Fibroblast of skin of back (primary cell): ENCODE measurements at regions not wholly inside any gene's neighbourhood (a gene's known extent, or its start where the extent isn't known, plus 50 kb on each side); places are given as distances from the start of the nearest gene placed in this dataset.
"Not testable (repeated sequence)": the region's sequence is repeated elsewhere in the genome, so short reads cannot be mapped to it uniquely, and the experiment has no call there.

Experiments used
- DNase-seq: peaks from one replicate; pipeline ENCODE4 v3.0.0-alpha.2; 2013

GRCh38 chr2:47728551-47728950 is 54.4 kb upstream of the MSH6 start:
- no peak for DNase-seq

- no peak for DNase-seq
Observed at GRCh38 chr2:47727956-47728355, 55.0 kb upstream of the MSH6 start.

GRCh38 chr2:47726978-47727377 is 56.0 kb upstream of the MSH6 start:
- not testable (repeated sequence) for DNase-seq

GRCh38 chr2:47725808-47726207 is 57.1 kb upstream of the MSH6 start:
- no peak for DNase-seq

GRCh38 chr2:47724221-47724981 is 58.5 kb upstream of the MSH6 start:
- no peak for DNase-seq

GRCh38 chr2:47721296-47721695 is 61.6 kb upstream of the MSH6 start:
- no peak for DNase-seq

- DNase-seq, result no peak
Observed at GRCh38 chr2:47720559-47720958, 62.4 kb upstream of the MSH6 start.

GRCh38 chr2:47720036-47720435 is 62.9 kb upstream of the MSH6 start:
- DNase-seq, result no peak

- DNase-seq, result no peak
Observed at GRCh38 chr2:47719099-47719498, 63.8 kb upstream of the MSH6 start.

GRCh38 chr2:47716307-47716706 is 66.6 kb upstream of the MSH6 start:
- not testable (repeated sequence) for DNase-seq

- no peak for DNase-seq
Observed at GRCh38 chr2:47715552-47715951, 67.4 kb upstream of the MSH6 start.

- no peak for DNase-seq
Observed at GRCh38 chr2:47708801-47709499, 74.0 kb upstream of the MSH6 start.

GRCh38 chr2:47704287-47704686 is 78.7 kb upstream of the MSH6 start:
- DNase-seq, result no peak

GRCh38 chr2:47699533-47700215 is 83.3 kb upstream of the MSH6 start:
- no peak for DNase-seq

GRCh38 chr2:47698436-47698972 is 84.4 kb upstream of the MSH6 start:
- not testable (repeated sequence) for DNase-seq

GRCh38 chr2:47697681-47698435 is 85.1 kb upstream of the MSH6 start:
- not testable (repeated sequence) for DNase-seq

- DNase-seq, result no peak
Observed at GRCh38 chr2:47697000-47697601, 85.8 kb upstream of the MSH6 start.

GRCh38 chr2:47696478-47696831 is 86.5 kb upstream of the MSH6 start:
- DNase-seq, result no peak

GRCh38 chr2:47695800-47696477 is 87.0 kb upstream of the MSH6 start:
- DNase-seq, result no peak

- DNase-seq, result not testable (repeated sequence)
Observed at GRCh38 chr2:47694451-47694850, 88.5 kb upstream of the MSH6 start.

GRCh38 chr2:47690706-47691325 is 92.1 kb upstream of the MSH6 start:
- not testable (repeated sequence) for DNase-seq
